Activated CD4-positive, alpha-beta T cell treated with anti-CD3 and anti-CD28 coated beads, Interleukin-2, amount 10 ng/mL, durations not matched to agents 7 days and 5 days (primary cell): ENCODE measurements at regions not wholly inside any gene's neighbourhood (a gene's known extent, or its start where the extent isn't known, plus 50 kb on each side); places are given as distances from the start of the nearest gene placed in this dataset.
"Not testable (repeated sequence)": the region's sequence is repeated elsewhere in the genome, so short reads cannot be mapped to it uniquely, and the experiment has no call there.

Experiments
- CTCF ChIA-PET: fragments of 350-600 bp; sonication (Branson Sonifier 250); formaldehyde crosslinking; loops from one replicate; lab custom pipeline; 2021; ENCODE audit warnings: antibody characterized with exemption; lab: Charles Lee
- POLR2A ChIA-PET: fragments of 350-600 bp; sonication (Branson Sonifier 250); formaldehyde crosslinking; loops from one replicate; lab custom pipeline; 2021; ENCODE audit warnings: antibody characterized with exemption; lab: Charles Lee
- DNase-seq: peaks from one replicate; pipeline ENCODE4 v3.0.0-alpha.2; 2020
- H3K27ac Mint-ChIP-seq: one replicate; pipeline ENCODE4 v1.8.0; 2021; ENCODE audit warnings: mild to moderate bottlenecking, moderate library complexity, mixed read lengths
- H3K27me3 Mint-ChIP-seq: one replicate; pipeline ENCODE4 v1.8.0; 2021; ENCODE audit warnings: mixed read lengths
- H3K36me3 Mint-ChIP-seq: one replicate; pipeline ENCODE4 v1.8.0; 2021; ENCODE audit warnings: low read depth, mixed read lengths
- H3K4me1 Mint-ChIP-seq: one replicate; pipeline ENCODE4 v1.8.0; 2021; ENCODE audit warnings: mixed read lengths
- H3K4me3 Mint-ChIP-seq: one replicate; pipeline ENCODE4 v1.8.0; 2021; ENCODE audit warnings: mild to moderate bottlenecking, moderate library complexity, mixed read lengths
- H3K9me3 Mint-ChIP-seq: one replicate; pipeline ENCODE4 v1.8.0; 2021; ENCODE audit warnings: mixed read lengths

DNA sequence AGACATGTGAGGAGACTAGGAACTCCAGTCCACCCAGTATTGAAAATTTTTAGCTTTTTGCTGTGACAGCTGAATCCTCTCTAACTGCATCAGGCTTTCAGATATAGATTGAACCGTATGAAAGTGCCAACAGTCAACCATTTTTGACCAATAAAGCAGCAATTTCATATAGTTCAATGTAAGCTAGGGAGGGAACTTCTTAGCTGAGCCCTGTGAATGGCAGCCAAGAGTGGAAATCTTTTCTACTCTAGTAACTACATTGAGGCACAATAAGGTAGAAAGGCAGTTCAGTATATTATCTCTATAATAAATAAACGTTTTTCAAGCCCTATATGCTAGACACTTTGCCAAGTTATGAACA is 96.3 kb upstream of the TANK start:
- Mint-ChIP-seq H3K27ac (no peak overlapping the region), H3K4me3 (no peak overlapping the region), H3K4me1 (peaks cover 13% of the 10 kb centered on the region), H3K36me3 (no peaks in the 10 kb centered on the region), H3K27me3 (peaks cover 4% of the 10 kb centered on the region), H3K9me3 (no peaks in the 10 kb centered on the region)
- POLR2A ChIA-PET, result no interaction called here
- CTCF ChIA-PET, result interaction anchor here (0.6 to 3.4 kb wide), 20 partner anchors 8 to 986 kb away, joined by 3 to 43 read pairs (median 4); no protein-coding TSS in a partner anchor
- no peak for DNase-seq

DNA sequence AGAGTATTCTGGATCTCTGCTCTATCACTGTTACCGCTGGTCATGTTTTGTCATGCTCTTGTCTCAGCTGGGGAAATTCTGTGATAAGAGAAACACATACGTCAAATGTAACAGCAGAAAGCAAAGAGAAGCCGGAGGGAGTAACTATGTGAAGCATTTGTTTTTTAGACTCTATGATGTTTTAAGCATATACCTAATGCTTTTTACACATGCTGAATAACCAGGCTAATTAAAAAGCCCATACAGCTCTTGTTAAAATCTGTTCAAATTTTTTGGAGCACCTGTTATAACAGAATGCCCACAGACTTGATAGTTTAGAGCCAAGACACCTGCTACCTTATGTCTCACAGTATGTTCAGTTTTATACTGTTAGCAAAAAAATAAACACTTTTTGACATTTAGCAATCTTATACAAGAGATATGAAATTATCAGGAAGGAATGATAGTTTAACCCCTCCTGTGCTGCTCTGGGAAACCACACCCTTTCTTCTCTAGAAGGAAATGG is 92.3 kb upstream of the TANK start:
- Mint-ChIP-seq H3K4me3 (no peak overlapping the region), H3K9me3 (no peaks in the 10 kb centered on the region), H3K36me3 (peaks cover 8% of the 10 kb centered on the region), H3K27me3 (peaks cover 4% of the 10 kb centered on the region), H3K27ac (no peak overlapping the region), H3K4me1 (peaks cover 14% of the 10 kb centered on the region)
- ChIA-PET CTCF (interaction anchor here (1.4 kb wide), 1 partner anchor 9 kb away, joined by 4 read pairs; no protein-coding TSS in a partner anchor), POLR2A (no interaction called here)
- DNase-seq, result no peak

DNA sequence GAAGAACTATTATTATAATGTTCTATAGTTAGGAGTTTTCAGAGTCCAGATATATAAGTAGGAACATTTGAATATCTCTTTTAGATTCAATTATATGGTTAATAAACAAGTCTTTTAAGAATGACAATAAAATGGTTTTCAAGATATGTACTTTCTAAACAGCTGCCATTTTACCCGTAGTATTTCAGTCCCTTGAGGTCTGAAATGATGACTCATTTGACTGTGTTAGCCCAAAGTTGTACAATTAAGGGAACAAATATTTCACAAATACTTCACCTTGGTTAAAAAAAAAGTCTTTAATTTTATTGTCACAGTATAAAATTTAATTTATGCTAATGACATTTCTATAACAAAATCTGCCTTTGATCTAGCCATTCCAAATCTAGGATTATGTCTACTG is 91.6 kb upstream of the TANK start:
- peaks cover 3% of the 10 kb centered on the region for H3K9me3 Mint-ChIP-seq
- no peak overlapping the region for H3K4me3 Mint-ChIP-seq
- H3K4me1 Mint-ChIP-seq, result peaks cover 17% of the 10 kb centered on the region
- CTCF ChIA-PET, result interaction anchor here (1.4 to 2.7 kb wide), 2 partner anchors 10 kb away, joined by 4 to 5 read pairs; no protein-coding TSS in a partner anchor
- peaks cover 4% of the 10 kb centered on the region for H3K27me3 Mint-ChIP-seq
- no peak for DNase-seq
- H3K36me3 Mint-ChIP-seq, result peaks cover 10% of the 10 kb centered on the region
- POLR2A ChIA-PET, result no interaction called here
- H3K27ac Mint-ChIP-seq, result no peak overlapping the region

DNA sequence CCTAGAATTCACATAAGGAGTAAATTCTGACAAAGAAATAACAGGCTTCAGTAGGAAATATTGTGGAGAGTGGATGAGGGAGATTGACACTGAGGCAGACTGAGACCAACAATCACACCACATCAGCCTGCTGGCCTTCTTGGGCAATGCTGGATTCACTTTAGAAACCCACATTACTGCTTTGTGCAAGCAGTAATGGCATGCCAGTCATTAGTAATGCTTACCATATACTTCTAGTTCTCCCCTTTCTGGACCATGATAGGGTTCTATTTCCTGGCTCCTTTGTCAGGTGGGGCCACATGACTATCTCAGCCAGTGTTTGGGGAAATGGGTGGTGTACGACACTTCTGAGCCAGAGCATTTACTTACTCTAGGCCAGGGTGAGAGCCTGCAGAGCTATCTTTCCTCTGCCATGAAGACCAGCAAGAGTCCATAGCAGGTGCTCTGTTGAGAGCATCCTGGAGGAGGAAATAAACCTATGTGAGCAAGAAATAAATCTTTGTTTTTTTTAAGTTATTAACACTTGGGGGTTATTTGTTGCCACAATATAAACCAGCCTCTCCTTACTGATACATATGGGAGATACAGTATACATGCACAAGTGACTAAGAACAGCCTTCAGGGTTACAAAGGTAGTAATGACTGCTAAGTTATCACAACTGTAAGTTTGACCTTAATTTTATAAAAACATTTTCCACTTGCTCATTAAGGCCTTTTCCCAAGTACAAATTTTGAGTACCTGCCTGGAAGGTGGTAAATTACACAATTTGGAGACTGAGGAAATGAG is 89.3 kb upstream of the TANK start:
- ChIA-PET POLR2A (no interaction called here), CTCF (interaction anchor here (2.7 kb wide), 1 partner anchor 8 kb away, joined by 5 read pairs; no protein-coding TSS in a partner anchor)
- H3K36me3 Mint-ChIP-seq, result peaks cover 10% of the 10 kb centered on the region
- H3K27me3 Mint-ChIP-seq, result peaks cover 4% of the 10 kb centered on the region
- no peak for DNase-seq
- H3K9me3 Mint-ChIP-seq, result peaks cover 6% of the 10 kb centered on the region
- H3K4me1 Mint-ChIP-seq, result peaks cover 17% of the 10 kb centered on the region
- H3K27ac Mint-ChIP-seq, result no peak overlapping the region
- H3K4me3 Mint-ChIP-seq, result no peak overlapping the region

DNA sequence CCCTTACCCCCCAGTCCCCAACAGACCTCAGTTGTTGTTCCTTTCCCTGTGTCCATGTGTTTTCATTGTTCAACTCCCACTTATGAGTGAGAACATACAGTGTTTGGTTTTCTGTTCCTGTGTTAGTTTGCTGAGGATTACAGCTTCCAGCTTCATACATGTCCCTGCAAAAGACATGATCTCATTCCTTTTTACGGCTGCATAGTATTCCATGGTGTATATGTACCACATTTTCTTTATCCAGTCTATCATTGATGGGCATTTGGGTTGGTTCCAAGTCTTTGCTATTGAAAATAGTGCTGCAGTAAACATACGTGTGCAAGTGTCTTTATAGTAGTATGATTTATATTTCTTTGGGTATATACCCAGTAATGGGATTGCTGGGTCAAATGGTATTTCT is 87.8 kb upstream of the TANK start:
- H3K27me3 Mint-ChIP-seq, H3K9me3 Mint-ChIP-seq, H3K4me3 Mint-ChIP-seq, DNase-seq, POLR2A ChIA-PET: not testable (repeated sequence)
- H3K4me1 Mint-ChIP-seq, result peaks cover 31% of the 10 kb centered on the region
- peak overlapping the region; percentile 41 for H3K27ac Mint-ChIP-seq
- H3K36me3 Mint-ChIP-seq, result peaks cover 10% of the 10 kb centered on the region
- CTCF ChIA-PET, result interaction anchor here (6.5 kb wide), 1 partner anchor 9 kb away, joined by 43 read pairs; no protein-coding TSS in a partner anchor

DNA sequence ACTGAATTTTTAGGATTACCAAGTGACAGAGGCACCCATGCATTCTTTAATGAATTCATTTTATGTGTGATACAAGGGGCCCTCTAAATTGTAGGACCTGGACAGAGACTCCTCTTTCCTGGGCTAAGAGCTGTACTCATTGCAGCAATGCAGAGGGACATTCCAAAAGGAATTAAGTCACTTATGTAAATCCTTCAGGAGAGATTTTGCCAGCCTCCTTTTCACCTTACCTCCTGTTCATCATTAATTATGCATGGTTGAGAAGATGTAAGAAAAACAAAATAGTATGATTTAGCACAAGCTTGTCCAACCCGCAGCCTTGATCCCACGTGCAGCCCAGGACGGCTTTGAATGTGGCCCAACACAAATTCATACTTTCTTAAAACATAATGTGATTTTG is 84.5 kb upstream of the TANK start:
- H3K27me3 Mint-ChIP-seq, result no peaks in the 10 kb centered on the region
- ChIA-PET CTCF (interaction anchor here (0.6 to 6.5 kb wide), 2 partner anchors 12 to 669 kb away, joined by 3 to 43 read pairs; no protein-coding TSS in a partner anchor), POLR2A (no interaction called here)
- H3K27ac Mint-ChIP-seq, result peak overlapping the region; percentile 39
- peaks cover 12% of the 10 kb centered on the region for H3K9me3 Mint-ChIP-seq
- peaks cover 48% of the 10 kb centered on the region for H3K4me1 Mint-ChIP-seq
- no peak overlapping the region for H3K4me3 Mint-ChIP-seq
- H3K36me3 Mint-ChIP-seq, result peaks cover 21% of the 10 kb centered on the region
- DNase-seq, result no peak

DNA sequence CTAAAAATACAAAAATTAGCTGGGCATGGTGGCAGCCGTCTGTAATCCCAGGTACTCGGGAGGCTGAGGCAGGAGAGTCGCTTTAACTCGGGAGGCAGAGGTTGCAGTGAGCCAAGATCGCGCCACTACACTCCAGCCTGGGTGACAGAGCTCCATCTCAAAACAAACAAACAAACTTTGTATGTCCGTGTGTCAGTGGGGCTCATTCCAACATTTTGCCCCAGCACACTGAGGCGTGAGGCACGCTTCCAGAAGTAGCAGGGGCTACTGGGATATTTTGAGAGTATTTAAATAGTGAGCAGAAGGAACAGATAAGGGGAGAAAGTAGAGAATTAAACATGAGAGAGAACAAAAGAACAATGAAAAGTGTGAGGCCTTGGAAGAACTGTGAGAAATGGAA is 83.3 kb upstream of the TANK start:
- Mint-ChIP-seq H3K36me3 (peaks cover 30% of the 10 kb centered on the region), H3K9me3 (peaks cover 17% of the 10 kb centered on the region), H3K4me1 (peaks cover 46% of the 10 kb centered on the region), H3K27me3 (no peaks in the 10 kb centered on the region), H3K27ac (peak overlapping the region; percentile 94), H3K4me3 (peak overlapping the region; percentile 44)
- ChIA-PET POLR2A (interaction anchor here (1.5 kb wide), 1 partner anchor 14 kb away, joined by 8 read pairs; no protein-coding TSS in a partner anchor), CTCF (interaction anchor here (1.5 to 6.5 kb wide), 2 partner anchors 13 to 231 kb away, joined by 3 to 43 read pairs; partner anchors contain the start of gene PSMD14)
- no peak for DNase-seq

DNA sequence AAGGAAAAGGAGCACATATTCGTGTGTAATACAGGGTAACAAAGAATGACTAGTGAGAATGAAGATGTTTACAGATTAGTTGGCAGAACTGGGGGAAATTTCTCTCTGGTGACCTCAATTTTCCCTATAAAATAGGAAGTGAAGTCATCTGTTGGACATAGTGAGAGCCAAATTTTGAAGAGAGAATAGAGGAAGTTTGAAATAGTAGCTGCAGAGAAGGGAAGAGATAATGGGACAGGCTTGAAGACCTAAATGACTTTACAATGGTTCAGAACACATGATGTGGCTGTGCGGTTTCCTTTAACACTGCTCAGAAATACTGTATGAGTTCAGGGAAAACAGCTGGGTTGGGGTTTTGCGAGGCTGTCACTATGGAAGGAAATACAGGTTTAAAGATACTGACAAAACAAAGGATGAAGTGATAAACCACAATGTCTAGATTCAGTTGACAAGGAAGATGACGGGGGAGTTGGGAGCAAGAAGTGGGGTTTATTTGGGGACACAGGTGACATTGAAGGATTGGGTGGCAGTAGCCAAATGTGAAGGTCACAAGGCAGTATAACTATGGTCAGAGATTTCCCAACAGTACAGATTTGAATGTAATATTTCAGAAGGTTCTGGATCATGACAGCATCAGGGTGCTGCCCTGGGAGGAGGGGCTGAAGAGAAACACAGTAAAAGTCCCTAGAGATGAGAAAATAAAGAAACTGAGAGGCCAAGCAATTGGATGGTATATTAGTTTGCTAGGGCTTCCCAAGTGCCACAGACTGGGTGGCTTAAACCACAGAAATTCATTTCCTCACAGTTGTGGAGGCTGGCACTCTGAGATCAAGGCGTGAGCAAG is 82.6 kb upstream of the TANK start:
- Mint-ChIP-seq H3K36me3 (peaks cover 27% of the 10 kb centered on the region), H3K27me3 (no peaks in the 10 kb centered on the region), H3K27ac (peak overlapping the region; percentile 94), H3K9me3 (peaks cover 17% of the 10 kb centered on the region), H3K4me1 (peaks cover 46% of the 10 kb centered on the region), H3K4me3 (peak overlapping the region; percentile 44)
- POLR2A ChIA-PET, result interaction anchor here (1.5 kb wide), 1 partner anchor 13 kb away, joined by 8 read pairs; no protein-coding TSS in a partner anchor
- DNase-seq, result peak; percentile 91
- CTCF ChIA-PET, result interaction anchor here (1.5 to 6.5 kb wide), 2 partner anchors 14 to 231 kb away, joined by 3 to 43 read pairs; partner anchors contain the start of gene PSMD14

DNA sequence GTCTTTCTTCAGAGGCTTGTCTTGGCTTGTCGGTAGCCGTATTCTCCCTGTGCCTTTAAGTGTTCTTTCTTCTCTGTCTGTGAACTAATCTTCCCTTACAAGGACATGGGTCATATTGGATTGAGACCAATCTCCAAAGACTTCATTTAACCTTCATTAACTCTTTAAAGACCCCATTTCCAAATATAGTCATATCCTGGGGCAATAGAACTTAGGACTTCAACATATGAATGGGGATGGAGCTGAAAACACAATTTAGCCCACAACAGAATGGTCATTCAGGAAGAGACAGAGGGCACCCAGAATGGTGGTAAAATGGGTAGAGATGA is 82.1 kb upstream of the TANK start:
- peak overlapping the region; percentile 44 for H3K4me3 Mint-ChIP-seq
- H3K4me1 Mint-ChIP-seq, result peaks cover 43% of the 10 kb centered on the region
- peaks cover 17% of the 10 kb centered on the region for H3K9me3 Mint-ChIP-seq
- peaks cover 23% of the 10 kb centered on the region for H3K36me3 Mint-ChIP-seq
- H3K27me3 Mint-ChIP-seq, result no peaks in the 10 kb centered on the region
- peak overlapping the region; percentile 94 for H3K27ac Mint-ChIP-seq
- CTCF ChIA-PET, result interaction anchor here (1.5 to 6.5 kb wide), 4 partner anchors 9 to 230 kb away, joined by 3 to 43 read pairs (median 4); partner anchors contain the start of gene PSMD14
- POLR2A ChIA-PET, result interaction anchor here (1.5 kb wide), 1 partner anchor 12 kb away, joined by 8 read pairs; no protein-coding TSS in a partner anchor
- DNase-seq, result no peak

DNA sequence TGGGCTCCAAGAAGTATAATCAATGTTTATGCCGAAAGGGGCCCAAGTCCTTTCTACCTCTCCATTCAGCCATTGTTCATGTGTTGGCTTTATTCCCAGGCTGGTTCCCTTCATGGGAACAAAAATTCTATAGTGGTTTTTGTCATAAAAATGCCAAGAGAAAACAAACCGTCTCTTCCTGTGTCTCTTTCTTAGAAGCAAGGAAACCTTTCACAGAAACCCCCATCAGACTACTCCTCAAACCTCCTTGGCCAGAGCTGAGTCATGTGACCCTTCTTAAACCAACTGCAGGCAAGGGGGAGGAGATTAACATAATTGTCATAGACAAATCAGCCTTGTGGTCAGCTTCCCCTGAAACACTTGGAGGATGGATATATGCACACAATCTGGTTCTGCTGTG is 75.1 kb upstream of the TANK start:
- Mint-ChIP-seq H3K27ac (peak overlapping the region; percentile 43), H3K4me1 (peaks cover 28% of the 10 kb centered on the region), H3K36me3 (peaks cover 19% of the 10 kb centered on the region), H3K27me3 (no peaks in the 10 kb centered on the region), H3K4me3 (no peak overlapping the region), H3K9me3 (peaks cover 22% of the 10 kb centered on the region)
- ChIA-PET POLR2A (no interaction called here), CTCF (interaction anchor here (2.5 kb wide), 1 partner anchor 22 kb away, joined by 8 read pairs; no protein-coding TSS in a partner anchor)
- DNase-seq, result no peak

DNA sequence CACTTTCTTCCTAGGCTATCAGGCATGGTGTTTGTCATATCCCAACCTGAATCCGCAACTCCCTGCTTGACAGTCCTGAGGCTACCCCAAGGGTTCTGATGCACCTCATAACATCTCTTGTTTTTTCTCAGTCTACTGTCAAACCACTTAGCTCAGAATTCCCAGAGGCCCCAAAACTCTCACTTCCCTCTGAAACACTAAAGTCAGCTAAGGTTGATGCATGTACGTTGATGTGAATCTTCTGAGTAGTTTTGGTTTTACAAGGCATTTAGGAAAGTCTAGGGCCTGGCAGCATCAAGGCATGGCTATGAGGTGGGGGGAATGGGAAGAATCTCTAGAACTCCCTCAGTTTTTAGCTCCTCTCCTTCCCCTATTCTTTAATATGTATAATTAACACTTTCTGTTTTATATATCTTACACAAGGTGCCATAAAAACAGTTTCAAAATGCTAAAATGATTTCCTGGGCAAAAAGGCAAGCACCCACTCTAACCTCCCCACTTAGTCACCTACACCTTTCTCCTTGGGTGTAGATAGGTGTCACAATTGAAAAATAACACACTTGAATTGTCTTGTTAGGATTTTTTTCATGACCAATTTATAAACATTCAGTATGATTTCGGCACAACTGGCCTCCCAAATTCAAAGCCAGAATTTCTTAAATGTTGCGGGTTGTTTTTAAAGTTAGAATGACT is 71.4 kb upstream of the TANK start:
- POLR2A ChIA-PET, result no interaction called here
- Mint-ChIP-seq H3K4me3 (no peak overlapping the region), H3K27me3 (no peaks in the 10 kb centered on the region), H3K36me3 (peaks cover 5% of the 10 kb centered on the region), H3K4me1 (peaks cover 46% of the 10 kb centered on the region), H3K9me3 (peaks cover 16% of the 10 kb centered on the region), H3K27ac (no peak overlapping the region)
- CTCF ChIA-PET, result interaction anchor here (1.5 kb wide), 1 partner anchor 12 kb away, joined by 3 read pairs; no protein-coding TSS in a partner anchor
- DNase-seq, result no peak
